ENCODE measurements at regions not wholly inside any gene's neighbourhood (a gene's known extent, or its start where the extent isn't known, plus 50 kb on each side); places are given as distances from the start of the nearest gene placed in this dataset.

GRCh38 chr1:115491298-115492018 is 150.3 kb upstream of the VANGL1 start:
- no peak for DNase-seq

- DNase-seq: no peak
Observed at GRCh38 chr1:115479055-115479482, 141.0 kb upstream of the NGF start.

- DNase-seq: no peak
Observed at GRCh38 chr1:115477071-115477470, 139.0 kb upstream of the NGF start.

DNA sequence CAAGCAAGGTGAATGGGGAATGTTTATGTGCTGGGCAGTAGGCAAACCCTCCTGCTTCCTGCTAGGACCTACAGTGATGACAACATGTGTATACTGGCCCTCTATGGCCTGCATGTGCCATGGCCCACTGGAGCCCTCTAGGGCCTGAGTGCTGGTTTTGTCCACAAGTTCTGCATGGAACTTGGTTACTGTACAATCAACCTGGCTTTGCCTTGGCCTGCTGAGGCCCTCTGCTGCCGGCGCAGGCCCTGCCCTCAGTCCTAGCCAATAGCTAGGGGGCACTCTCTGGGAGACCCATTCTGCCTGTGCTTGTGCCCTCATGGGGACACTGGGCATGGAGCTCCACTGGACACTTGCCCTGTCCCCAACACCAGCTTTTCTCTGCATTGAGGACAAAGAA is 138.6 kb upstream of the NGF start:
- no peak for DNase-seq

DNA sequence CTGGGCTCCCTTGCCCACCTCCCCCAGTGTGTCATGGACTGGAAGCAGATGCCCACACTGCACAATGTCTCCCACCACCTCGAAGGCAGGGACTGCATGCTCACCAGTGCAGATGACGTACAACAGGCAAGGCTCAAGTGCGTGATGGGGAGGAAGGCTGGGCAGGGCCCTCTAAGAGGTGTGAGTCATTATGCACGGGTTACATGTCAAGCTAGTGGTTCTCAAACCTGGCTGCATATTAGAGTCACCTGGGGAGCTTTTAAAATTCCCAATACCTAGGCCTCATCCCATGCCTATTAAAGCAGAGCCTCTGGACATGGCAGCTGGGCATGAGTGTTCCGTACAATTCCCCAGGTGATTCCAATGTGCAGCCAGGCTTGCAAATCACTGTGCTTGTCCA is 137.9 kb upstream of the NGF start:
- no peak for DNase-seq

DNA sequence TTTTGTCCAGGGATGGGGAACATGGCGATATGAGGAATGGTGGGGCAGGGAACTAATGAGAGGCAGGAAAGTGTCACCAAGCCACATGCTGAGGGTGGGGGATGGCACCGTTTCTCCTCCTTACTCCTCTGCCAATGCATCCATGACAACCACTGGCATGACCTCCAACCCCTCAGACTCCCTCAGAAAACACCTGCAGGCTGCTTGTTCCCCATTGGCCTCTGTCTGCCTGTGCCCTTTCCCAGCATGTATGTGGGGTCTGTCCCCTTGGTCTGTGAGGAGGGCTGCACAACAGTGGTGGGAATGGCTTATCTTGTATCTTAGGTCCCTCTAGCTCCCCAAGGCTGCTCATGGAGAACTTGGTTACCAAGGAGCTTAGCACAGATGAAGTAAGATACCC is 137.2 kb upstream of the NGF start:
- no peak for DNase-seq

- no peak for DNase-seq
Observed at GRCh38 chr1:115473986-115474565, 136.0 kb upstream of the NGF start.

GRCh38 chr1:115469703-115470476 is 131.8 kb upstream of the NGF start:
- DNase-seq: peak; percentile 68

GRCh38 chr1:115467790-115468189 is 129.7 kb upstream of the NGF start:
- DNase-seq: no peak

DNA sequence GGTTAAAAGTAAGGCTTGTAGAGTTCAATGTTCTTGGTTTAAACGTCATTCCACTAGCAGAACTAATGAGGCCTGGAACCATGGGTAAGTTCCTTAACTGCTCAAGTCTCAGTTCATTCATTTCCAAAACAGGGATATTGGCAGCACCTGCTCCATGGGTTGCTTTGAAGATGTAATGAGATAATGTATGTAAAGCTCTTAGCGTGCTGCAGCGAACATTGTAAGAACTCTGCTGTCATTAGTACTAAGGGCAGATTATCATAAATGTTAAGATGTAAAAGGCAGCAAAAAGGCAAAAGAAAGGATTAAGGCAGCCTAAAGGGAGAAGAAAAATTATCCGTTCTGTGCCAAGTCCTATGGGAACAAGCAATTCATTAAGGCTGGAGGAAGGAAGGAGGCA is 129.1 kb upstream of the NGF start:
- no peak for DNase-seq

- DNase-seq: no peak
Observed at GRCh38 chr1:115466433-115466832, 128.4 kb upstream of the NGF start.

GRCh38 chr1:115465802-115466363 is 127.8 kb upstream of the NGF start:
- no peak for DNase-seq

- no peak for DNase-seq
Observed at GRCh38 chr1:115463347-115463746, 125.3 kb upstream of the NGF start.

DNA sequence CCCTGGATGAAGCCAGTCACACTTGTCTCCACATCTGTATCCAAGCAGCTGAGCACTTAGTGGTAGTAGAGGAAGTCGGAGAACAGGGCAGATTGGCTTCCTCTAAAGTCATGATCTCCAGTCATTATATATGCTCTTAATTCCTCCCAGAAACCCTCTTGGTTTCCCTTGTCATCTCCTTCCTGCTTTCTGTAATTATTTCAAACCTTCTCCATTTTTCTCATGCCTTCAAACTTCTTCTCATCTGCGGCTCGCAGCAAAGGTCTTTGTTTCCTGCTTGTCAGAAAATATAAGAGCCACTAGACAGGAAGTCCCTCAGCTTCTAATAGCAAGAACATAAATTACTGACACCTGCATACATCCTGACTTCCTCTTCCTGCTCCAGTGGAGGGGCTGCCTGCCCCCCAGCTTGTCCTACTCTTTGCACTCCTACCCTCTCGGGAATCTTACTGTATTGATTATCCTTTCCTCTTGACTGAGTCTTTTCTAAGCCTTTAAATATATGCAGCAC is 124.6 kb upstream of the NGF start:
- no peak for DNase-seq

DNA sequence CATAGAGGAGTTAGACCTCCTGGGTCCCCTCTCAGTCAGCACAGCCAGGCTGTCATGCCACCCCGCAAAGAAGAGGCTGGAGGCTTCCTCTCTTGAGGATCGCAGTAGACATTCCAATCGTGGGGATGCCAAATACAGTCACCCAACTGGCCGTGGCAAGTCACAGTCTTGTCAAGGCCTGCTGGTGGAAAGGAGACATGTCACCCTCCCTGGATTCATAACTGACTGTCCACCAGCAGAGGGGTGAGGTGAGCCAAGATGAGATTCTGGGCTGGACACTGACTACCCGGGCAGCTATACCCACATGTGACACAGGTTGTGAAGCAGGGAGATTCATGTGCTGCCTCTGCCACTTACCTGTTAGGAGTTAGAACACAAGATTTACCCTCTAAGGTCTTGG is 123.5 kb upstream of the NGF start:
- DNase-seq: no peak

- DNase-seq: no peak
Observed at GRCh38 chr1:115459161-115459560, 121.1 kb upstream of the NGF start.

GRCh38 chr1:115458426-115459114 is 120.5 kb upstream of the NGF start:
- no peak for DNase-seq

GRCh38 chr1:115457289-115457688 is 119.2 kb upstream of the NGF start:
- DNase-seq: peak; percentile 60

- peak; percentile 67 for DNase-seq
Observed at GRCh38 chr1:115456441-115456961, 118.5 kb upstream of the NGF start.

DNA sequence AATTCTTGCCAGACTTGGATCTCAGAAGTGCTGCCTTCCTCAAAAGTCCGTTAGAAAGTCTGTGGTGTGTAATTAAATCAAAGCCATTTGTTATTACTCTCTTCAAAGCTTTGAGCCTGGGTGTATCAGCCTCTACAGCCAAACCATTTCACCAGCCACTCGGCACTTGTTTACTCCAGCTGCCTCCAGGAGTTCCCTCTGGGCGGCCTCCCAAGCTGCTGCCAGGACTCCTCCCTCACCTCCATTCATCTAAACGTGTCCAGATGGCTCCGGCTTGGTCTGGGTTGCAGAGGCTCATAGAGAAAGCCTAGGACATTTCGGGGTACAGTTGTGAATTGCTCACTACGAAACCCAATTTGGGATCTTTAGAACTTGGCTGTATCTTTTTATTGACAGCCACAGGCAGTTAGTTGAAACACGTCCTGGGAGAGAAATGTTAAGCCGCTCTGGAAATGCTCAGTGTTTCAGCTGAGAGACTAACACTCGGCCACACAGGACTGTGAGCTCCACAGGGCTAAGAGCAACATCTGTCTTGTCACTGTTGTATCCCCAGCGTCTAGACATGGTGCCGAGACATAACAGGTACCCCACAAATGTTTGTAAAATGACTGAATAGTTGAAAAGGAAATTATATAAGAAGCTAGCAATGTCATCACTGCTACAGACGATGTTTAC is 116.9 kb upstream of the NGF start:
- DNase-seq: peak; percentile 42

- DNase-seq: peak; percentile 67
Observed at GRCh38 chr1:115453666-115454065, 115.6 kb upstream of the NGF start.

All from fibroblast of skin of right quadriceps (primary cell).